IPS-NIHi7 (cell line): ENCODE measurements at regions not wholly inside any gene's neighbourhood (a gene's known extent, or its start where the extent isn't known, plus 50 kb on each side); places are given as distances from the start of the nearest gene placed in this dataset.
"Not testable (repeated sequence)": the region's sequence is repeated elsewhere in the genome, so short reads cannot be mapped to it uniquely, and the experiment has no call there.

Experiments used
- DNase-seq: peaks from one replicate; pipeline ENCODE4 v3.0.0; 2012; ENCODE audit warnings: mixed read lengths; ENCODE audit errors: extremely low spot score

DNA sequence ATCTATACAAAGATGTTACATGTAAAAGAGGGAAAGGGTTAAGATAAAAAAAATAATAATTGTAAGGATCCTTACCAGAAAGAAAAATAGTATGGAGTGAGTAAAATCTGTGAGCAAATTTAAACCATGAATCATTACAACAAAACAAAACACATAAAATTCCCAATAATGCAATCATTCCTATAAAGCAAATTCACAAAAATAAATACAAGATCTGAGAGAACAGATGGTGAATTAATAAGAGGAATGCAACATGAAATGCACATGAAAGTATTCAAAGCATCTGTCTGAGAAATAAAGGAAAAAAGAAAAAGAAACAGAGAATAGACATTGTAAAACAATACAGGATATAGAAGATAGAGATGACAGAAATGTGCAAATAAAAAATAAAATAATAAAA, 681.5 kb upstream of the KLHL1 start:
- no peak for DNase-seq

DNA sequence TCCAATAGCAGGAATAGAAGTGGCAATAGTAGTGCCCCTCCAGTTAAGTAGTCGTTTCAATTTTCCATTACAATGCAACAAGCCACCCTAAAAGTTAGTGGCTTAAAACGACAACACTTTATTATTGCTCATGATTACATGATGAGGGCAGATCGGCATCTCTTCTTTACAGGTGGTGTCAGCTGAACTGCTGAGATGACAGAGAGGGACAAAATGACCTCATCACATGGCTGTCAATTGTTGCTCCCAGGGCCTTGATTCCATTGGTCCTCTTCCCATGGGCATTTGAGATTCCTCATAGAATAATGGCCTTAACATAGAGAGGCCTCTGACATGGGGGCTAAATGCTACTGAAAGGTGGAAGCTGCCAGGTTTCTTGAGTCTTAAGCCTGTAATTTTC, 679.8 kb upstream of the KLHL1 start:
- DNase-seq = no peak

DNA sequence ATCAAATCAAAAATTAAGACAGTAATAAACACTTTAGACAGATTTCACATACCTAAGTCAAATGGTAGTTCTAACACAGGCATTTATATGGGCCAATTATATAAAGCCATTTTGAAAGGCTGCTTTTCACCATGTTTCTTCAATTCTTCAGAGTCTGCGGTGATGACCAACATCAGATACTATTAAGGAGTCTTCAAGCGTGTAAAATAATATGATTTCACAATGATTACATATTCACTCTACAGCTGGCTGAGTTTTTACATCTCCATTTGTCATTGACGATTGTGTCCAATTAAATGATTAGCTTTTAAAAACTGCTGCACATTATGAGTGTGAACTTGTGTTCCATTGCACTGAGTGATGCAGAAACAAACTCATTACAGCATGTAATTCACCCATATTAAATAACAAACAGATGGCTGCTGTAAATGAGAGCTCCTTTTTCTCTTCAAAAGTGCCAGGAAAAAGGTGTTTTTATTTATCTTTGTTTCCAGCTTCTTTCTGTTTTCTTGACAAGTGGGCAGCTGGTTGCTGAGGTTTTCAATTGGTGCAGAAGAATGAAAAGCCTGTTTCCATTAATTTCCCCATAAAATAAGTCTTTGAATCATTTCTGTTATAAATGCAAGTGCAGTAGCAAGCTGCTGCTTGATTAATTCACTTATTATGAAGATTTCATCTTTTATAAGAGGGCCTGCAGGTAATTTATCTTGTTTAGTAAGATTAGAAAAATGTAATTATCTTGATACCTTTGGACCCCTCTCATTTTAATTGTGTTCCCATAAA, 676.1 kb upstream of the KLHL1 start:
- no peak for DNase-seq

DNA sequence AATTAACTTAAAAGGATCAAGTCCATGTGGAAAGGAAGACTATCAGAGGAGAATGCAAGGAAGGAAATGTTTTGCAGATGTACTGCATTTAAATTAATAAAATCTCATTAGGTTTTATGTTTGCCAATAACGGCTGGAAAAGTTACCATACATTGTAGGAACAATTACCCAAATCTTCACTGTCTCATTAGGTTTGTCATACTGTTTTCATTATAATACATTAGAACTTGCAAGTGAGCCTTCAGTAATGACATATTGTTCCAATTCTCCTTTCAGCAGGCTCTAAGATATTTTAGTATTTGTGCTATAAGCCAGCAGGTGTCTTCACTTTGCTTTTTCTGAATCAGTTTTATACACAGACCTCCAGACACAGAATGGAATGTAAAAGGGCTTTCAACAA, 661.6 kb upstream of the KLHL1 start:
- no peak for DNase-seq

DNA sequence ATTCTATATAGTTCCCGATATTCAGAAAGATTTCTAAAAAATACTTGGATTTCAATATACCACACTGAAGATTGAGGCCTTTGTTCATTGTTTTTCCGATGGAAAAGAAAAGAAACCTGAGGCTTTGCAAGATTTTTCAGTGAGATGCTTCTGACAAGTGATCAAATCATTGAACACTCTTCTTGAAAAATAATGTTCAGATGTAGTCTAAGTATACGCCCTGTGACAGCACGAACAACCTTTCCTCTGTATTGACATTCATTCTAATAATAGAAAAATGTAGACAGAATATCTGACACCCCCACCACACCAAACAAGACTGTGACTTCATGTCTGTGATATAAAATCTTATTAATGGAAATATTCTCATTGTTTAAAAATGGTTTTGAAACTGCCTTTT, 650.7 kb upstream of the KLHL1 start:
- no peak for DNase-seq

DNA sequence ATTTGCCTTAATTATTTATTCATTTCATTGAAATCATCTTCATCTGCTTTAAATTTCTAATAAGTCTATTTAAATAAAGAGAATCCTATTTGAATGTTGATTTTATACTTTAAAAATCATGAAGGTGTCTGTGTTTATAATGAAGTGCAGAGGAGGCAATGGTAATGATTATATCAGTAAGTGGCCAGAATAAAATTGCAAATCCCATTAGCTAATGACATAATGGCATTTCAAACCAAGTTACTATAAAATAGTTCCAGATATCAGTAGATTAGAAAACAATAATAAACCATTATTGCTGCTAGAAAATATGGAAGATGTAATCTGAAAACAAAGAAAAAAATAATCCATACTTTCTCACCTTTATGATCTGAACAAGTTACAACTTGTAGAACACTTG, 647.8 kb upstream of the KLHL1 start:
- DNase-seq = no peak

DNA sequence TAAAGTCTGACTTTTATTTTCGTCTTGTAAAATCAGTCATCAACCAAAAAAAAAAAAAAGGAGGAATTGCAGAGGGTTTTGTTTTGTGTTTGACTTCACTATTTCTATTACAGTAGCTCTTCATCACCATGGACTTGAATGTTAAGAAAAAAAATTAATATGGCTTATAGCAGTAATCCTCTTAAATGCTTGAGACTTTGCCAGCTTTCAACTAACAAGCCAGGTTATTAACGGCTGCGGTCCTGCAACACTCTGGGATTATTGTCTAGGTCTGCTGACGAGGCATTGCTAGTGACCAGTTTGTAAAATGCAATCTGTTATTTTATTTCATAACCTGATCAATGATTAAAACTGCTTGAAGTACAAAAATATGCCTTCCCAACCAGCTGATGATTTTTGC, 647.2 kb upstream of the KLHL1 start:
- no peak for DNase-seq

DNA sequence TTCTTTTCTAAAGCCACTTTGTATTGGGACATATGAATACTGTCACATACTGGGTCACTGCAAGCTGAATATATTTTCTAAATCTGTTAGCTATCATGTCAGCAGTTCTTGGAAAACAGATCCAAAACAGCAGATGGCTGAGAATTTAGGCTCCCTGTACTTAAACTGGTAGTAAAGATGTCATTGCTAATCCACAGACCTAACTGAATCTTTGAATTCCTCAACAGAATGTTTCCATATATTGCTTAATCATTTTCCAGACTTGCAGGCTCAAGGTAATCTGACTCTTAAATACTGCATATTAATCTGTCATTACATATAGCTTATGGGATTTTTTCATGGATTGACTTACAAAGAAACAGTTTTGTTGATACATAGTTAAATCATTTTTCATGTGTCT, 639.0 kb upstream of the KLHL1 start:
- no peak for DNase-seq

DNA sequence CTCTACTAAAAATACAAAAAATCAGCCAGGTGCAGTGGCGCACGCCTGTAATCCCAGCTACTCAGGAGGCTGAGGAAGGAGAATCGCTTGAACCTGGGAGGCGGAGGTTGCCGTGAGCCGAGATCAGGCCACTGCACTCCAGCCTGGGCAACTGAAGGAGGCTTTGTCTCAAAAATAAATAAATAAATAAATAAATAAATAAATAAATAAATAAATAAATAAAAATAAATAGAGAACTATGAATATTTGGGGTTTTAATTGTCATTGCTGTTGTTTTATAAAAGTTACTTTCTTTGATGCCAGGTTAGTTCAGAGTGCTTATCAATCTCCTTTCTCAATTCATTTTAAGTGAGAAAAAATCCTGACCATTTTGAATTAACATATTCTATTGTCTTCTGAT, 638.2 kb upstream of the KLHL1 start:
- not testable (repeated sequence) for DNase-seq

DNA sequence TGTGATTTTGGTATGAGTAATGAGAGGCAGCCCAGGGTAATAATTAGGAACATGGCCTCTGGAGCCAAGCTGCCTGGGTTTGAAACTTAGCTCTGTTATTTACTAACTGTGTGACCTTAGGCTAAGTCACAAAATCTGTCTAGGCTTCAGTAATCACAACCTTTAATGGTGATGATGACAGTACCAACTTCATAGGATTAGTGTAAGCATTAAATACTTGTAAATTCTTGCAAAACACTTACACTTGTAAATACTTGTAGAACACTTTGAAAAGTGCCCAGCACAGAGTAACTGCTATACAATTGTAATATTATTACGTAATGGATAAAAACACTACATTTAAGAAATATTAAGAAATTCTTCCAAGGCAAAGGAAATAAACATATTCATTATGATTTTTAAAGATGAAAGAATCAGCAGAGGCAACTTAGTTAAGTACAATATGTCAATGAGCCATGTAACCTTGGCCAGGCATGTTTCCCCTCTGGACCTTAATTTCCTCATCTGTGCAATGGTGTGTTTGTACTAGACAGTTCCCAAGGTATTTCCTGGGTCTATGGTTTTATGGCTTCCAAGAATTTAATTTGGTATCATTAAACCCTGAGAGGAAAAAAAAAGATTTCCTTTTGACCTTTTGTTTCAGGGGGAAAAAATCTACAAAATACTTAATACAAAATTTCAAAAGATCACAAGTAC, 628.5 kb upstream of the KLHL1 start:
- DNase-seq = no peak

DNA sequence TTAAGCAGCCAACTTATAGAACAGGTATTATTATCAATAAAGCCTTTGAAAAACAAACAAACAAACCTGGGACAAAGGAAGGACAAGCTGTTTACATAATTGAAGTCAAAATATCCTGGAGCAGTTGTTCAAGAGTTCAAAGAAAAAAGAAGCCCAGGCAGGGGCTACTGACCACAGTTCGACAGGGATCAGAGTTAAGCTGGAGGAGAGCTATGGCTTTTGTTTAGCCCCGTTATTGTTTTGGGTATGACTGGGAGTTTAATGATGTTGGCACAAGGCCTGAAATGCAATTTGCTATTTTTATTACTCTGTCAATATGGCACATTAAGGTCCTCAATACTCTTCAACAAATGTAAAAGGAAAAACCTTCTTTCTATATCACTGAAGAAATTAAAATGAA, 624.4 kb upstream of the KLHL1 start:
- DNase-seq = no peak

DNA sequence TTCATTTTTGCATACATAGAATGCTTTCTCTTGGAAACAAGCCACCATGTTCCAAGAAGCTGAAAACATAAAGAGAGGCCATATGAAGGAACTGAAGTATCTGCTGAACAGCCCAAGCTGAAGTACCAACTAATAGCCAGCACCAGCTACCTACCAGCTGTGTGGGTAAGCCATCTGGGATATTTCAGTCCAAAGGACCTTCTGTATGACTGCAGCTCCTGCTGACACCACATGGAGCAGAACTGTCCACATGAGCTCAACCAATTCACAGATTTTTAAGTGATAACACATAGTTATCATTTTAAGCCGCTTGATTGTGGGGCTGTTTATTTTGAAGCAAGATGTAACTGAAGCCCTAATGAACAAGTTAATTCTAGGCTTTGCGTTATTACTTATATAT, 621.1 kb upstream of the KLHL1 start:
- no peak for DNase-seq

DNA sequence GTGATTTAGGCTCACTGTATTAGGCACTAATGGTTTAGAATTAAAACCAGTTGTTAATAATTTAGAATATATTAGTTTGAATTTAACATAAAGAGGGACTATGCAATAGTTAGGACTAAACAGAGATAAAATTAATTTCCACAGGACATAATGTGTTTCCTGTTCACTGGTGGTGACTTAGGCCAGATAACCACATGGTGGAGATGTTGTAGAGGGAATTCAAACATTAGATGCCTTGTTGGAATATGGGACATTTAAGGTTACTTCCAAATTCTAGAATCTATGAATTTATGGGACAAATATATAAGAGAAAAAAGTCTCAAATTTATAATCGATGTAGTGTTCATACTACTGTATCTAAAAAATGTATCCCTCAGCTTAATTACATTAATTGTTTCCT, 615.5 kb upstream of the KLHL1 start:
- DNase-seq = no peak

DNA sequence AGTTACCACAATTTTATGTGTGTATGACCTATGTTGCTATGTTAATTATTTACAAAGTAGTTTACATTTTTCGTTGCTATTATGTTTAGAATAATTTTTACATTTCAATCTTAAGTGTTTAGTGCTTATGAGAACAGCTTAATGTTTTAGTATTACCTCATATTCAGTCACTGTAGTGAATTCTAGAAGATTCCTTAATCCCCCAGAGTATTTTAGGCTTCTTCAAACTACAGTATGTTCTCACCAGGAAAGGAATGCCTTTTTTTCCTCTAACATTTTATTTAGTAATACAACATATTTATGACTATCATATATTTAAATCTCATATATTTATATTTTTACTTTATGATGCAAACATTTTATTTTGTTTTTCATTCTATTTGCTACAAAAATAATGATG, 612.1 kb upstream of the KLHL1 start:
- DNase-seq = no peak

DNA sequence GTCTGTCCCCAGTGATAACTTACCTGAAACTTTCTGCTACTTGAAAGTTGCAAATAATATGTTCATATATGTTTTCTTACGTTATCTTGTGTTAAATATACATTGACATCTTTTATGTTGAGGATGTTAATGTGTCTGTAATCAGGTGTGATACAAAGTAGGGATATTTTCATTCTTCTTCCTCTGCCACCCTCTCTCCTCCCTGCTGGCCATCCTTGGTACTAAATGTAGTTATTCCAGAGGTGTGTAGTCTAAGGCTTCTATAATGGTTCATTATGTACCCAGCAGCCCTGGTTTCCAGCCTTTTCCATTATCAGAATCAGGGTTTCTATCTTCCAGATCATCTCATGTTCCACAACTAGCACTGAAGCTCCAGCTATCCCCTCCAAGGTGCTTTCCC, 606.7 kb upstream of the KLHL1 start:
- no peak for DNase-seq

DNA sequence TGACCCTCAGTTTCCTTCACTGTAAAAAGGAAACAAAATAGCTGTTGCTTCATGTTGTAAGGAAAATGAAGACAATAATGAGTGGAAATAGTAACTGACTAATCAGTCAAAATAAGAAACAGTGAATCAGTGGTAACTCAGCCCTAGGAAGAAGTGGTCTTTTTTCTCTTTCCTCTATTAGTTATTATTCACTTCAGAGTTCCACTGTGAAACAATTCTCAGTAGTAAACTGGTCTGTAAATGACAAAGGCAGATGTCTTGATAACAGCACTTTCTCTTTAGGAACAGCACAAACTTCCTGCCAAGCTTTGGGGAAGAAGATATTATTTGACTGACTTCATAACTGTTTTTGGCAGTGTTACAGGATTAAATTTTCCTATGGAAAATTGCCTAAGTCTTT, 600.5 kb upstream of the KLHL1 start:
- no peak for DNase-seq

DNA sequence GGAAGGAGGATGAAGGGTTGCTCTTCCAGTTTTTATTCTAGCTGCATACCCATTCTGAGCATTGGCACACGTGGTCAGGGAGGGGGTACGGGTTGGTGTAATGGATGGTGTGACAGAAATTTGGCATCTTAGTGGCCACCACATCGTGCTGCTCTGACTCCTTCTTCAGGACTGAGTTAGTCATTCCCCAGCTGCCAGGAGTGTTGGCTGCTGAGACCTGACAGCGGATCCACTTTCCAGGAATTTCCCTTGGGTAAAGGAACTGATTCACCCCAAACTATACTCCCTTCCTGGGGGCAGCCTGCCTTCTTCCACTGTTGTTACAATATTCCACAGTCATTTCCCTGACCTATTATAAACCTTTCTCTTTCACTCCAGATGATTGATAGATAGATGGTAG, 595.5 kb upstream of the KLHL1 start:
- DNase-seq = no peak

DNA sequence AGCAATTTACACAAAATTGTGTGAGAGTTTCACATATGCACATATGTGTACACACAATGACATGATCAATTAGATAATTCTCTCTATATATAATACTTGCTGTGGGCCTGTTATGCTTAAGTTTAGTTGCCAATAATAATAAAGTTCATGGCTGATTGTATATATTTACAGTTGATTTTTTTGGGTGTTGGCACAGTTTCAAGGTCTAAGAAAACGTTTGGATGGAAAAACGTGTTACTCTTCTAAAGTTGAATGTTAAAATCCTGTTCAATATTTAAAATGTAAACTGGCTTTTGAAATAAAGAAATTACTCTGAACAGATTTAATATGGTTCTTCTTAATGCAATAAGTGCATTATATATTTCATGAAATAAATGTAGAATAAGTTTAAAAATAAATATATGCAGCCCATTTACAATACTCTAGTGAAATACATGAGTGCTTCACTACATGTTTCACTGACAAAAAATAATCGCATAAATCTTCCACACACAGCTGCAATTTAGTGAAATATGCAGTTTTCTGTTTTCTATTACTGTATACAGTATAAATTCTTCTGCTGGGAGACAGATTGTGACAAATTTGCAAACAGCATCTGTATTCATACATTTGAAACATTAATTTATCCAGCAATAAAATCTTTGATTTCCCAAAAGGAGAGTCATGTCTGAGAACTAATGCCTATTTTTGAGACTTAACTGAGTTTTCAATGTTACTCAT, 586.9 kb upstream of the KLHL1 start:
- DNase-seq = no peak

DNA sequence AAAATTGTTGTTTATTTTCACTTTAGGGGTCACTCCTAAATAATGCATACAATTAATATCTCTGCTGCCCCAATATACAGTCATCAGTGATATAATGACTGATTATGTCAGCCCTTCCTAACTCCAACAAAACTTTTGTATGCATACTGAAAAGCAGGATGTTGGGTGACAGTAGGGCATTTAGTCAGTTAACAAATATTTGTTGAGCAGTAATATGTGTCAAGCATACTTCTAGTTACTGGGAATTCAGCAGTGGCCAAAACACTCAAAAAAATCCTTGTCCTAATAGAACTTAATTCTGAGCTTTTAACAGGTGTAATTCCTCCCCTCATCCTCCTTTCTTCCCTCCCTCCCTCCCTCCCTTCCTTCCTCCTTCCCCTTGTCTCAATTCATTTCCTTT, 560.7 kb upstream of the KLHL1 start:
- DNase-seq = no peak

DNA sequence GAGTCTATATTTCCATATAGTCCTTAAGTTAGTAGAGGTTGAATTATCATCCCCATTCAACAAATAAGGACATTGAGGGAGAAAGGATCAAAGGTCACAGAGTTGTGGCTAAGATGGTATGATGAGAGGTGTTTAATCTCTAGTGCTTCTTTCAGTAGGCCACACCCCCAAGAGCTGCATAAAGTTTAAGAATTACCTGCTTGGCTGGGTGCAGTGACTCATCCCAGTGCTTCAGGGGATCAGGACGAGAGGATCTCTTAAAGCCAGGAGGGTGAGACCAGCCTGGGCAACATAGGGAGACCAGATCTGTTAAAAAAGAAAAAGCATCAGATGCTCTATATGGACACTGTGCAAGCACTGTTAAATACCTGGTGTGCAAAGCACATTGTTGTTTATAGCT, 560.0 kb upstream of the KLHL1 start:
- DNase-seq = peak; percentile 45

DNA sequence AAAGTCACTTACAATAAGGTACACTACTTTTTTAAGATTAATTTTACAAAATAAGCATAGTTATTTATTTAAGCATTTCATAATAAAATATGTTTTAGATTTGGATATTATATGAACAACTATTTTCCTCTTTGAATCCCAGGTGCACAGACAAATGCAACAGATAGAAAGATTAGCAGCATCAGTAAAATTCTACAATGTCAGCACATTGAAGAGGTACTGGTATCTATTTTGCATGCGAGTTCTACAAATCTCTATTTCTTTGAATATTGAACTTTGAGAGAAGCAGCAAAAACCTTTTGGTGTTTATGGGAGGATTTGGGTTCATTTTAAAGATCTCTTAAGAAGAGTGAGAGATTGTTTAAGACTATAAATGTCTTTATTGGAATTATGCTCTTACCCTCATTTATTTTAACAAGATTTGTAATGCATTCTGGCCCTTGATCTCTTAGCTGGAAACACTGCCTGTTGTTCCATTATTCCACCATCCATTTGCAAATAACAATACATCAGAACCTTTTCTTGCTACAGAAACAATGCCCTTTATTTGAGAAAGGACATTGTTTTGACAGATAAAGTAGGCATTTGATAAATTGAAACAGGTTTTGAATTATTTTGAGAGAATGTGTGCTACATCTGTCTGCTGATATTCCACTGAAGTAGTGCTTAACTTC, 558.8 kb upstream of the KLHL1 start:
- no peak for DNase-seq

DNA sequence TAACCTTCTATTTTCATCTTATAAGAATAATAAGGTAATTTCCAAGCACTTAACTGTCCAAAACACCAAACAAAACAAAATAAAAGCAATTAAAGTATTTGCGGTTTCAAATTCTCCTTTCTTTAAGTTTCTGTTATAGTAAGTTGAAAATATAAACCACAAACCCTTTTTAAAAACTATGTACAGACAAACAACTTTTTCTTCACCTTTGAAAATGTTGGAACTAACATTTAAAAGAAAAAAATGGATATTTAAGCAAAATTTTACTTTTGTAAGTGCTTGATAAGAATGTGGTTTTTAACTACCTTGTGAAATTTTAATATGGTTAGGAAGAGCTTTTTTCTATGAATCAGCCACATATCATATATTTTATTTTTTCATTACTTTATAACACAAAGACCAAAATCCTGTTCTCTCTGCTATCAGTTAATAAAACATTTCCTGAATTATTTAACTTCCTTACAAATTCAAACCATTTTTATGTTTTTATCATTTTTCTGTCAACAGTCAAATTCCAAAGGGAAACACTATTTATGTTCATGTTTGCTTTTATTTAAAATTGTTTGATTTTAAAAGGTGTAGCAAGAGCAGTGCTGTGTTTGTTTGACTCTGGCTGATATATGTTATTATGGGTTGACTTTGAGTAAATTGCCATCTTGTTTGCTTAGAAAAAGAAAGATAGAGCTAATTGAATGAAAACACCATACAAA, 554.1 kb upstream of the KLHL1 start:
- no peak for DNase-seq
